ENCODE measurements at regions not wholly inside any gene's neighbourhood (a gene's known extent, or its start where the extent isn't known, plus 50 kb on each side); places are given as distances from the start of the nearest gene placed in this dataset.
"Not testable (repeated sequence)": the region's sequence is repeated elsewhere in the genome, so short reads cannot be mapped to it uniquely, and the experiment has no call there.

DNA sequence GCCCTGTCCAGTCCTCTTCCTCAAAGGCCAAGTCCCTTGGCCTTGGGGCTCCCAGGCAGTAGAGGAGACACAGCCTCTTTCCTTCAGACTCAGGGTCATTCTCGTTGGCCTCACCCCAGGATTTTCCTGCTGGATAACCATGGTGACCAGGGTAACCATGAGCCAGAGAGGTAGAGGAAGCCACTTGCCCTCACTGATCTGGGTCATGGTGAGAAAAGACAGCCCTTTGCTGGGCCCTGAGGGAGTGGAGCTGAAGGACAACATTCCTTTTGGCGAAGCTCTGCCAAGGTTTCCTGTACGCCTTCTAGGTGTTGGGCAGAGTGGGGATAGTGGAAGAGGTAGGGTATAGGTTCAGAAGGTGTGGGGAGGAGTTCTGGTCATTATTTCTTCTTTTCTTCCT is 53.1 kb upstream of the WNT4 start:
- DNase-seq (ENCODE audit: low read depth): no peak

DNA sequence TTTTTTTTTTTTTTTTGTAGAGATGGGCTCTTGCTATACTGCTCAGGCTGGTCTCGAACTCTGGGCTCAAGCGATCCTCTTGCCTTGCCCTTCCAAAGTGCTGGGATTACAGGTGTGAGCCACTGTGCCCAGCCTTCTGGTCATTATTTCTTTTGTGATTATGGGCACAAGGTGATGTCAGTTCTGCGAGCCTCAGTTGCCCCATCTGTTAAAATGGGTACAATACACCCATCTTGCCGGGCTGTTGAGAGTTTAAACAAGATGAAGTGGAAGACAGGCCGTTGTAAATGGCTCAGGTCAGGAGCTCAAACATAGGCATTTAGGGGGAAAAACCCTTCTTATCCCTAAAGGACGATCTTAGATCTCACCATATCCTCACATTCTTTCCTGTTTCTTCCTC is 53.7 kb upstream of the WNT4 start:
- DNase-seq (ENCODE audit: low read depth): no peak

DNA sequence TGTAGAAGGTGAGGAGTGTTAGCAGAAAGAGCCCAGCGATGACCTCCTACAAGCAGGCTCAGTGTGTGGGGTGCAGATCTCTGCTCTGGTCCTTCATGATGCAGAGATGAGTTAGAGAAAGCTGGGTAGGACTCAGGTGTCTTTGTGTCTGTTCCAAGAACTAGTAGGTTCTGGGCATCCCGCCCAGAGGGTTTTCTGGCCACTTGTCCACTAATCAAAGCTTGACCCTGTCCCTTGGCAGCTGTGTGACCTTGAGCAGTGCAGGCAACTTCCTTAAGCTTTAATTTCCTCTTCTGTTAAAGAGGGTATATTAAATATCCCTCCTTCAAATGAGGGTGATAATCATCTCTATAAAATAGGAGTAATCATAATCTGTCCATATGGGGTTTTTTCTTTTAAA is 54.7 kb upstream of the WNT4 start:
- no peak for DNase-seq (ENCODE audit: low read depth)

DNA sequence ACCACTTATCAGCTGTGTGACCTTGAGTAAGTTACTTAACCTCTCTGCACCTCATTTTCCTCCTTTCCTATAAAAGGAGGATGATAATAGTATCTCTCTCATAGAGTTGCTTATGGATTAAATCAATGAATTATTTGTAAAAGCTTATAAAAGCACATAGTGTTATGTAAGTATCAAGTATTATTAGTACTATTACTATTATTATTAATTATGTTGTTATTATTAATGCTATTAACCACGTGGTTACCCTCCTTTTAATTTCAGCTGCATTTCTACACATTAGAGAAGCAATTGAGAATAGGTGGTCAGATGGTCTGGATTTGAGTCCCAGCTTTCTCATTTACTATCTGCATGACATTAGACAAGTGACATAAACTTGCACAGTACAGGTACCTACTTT is 58.1 kb upstream of the WNT4 start:
- DNase-seq (ENCODE audit: low read depth): no peak

DNA sequence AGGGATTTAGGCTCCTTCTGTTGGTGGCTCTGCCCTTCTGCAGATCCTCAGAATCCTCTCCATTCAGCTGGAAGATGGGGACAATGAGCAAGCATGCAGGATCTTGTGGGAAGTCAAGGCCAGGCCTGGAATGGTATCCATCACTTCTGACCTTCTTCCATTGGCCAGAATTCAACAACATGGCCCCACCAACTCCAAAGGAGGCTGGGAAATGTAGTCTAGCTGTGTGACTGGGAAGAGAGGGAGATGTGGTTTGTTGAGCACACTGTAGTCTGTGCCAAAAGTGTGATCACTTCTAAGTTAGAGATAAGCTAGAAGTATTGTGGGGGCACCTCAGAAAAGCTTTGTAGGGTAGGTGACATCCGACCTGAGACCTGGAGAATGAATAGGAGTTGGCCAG is 60.4 kb upstream of the WNT4 start:
- no peak for DNase-seq (ENCODE audit: low read depth)

DNA sequence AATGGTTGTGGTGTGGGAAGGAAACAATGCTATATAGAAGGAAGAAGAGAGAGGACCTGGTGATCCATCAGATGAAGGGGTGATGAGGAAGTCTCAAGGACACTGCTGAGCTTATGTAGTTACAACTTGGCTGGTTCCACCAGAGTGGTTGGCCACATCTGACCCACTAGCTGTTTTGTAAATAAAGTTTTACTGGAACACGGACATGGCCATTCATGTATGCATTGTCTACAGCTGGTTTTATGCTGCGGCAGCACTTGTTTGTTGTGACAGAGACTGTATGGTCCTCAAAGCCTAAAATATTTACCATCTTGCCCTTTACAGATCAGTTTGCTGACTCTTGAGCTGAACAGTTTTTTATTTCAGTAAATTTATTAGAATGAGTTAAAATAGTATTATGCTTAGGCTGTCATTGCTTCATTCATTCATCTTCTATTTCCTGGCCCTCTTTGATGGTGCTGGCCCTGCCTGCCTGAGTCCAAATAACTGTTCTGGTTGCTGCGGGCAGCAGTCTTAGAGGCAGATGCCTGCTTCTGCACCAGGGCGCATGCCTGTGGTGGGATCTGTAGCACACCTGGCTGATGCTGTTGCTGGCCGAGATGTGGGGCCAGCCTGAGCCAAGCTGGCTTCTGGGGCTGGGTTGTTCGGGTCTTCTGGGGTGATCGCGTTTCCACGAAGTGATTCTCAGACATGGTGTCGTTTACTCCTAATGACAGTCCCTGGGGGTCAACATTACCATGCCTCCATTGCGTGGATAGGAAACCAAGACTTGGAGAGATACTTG is 61.4 kb upstream of the WNT4 start:
- DNase-seq (ENCODE audit: low read depth): no peak

DNA sequence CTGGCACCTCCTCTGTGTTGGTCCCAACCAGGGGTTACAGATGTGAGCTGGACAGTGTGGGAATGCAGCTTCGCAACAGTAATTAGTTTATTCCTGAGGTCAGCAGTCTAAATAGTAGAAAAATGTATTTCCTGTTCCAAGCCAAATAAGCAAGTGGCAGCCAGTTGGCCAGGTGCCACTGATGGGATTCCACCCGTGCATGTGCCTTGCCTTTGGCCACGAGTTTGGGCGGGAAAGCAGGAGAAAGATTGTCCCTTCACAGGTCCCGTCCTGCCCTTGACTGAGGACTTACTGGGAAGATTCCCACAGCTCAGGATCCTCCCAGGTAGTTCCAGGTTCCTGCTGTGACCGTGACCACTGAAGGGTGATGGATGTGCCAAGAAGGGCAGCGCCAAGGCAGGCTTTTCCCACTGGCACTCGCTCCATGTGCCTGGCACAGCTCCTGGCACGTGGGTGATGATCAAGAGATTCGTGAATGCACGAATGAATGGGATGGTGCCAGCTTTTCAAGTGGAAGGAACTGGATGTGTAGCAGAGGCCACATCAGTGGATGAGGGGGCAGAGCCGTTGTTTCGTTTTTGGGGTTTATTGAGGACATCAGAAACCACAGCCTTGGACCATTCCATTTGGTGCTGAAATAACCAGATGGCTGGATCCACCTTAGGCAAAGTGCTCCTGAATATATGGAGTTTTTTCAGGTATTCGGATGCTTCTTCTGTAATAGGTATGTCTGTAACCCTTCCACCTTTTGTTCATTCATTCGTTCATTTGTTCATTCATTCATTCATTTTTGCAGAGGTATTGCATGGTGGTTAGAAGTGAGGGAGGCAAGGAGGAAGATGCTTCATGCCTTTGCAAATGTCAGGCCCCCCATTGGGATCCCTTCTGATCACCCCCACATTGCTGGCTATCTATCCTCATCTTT is 62.4 kb upstream of the WNT4 start:
- DNase-seq (ENCODE audit: low read depth): no peak

DNA sequence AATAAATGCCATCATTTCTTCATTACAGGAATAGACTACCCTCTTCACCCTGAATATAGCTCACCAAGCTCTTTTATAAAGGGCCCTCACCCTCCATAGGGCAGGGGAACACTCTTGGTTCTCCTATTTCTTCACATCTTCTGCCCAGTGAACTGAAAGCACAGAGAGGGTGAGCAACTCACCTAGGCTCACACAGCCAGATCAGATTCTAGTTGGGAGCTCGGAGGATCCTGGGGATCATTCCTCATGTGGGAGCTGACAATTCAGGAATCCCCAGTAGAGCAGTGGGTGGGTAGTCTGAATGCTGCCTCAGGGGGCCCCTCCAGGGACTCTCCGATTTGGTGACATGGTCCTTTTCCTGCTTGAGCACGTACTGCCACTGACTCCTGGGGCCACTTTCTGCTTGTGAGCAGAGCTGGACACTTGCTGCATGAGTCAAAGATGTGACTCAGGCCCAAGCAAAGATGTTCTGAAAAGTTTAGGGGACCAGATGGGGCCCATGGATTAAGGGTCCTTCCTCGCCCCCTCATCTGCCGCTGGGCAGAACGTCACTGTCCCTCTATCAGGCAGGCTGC is 63.7 kb upstream of the WNT4 start:
- no peak for DNase-seq (ENCODE audit: low read depth)

DNA sequence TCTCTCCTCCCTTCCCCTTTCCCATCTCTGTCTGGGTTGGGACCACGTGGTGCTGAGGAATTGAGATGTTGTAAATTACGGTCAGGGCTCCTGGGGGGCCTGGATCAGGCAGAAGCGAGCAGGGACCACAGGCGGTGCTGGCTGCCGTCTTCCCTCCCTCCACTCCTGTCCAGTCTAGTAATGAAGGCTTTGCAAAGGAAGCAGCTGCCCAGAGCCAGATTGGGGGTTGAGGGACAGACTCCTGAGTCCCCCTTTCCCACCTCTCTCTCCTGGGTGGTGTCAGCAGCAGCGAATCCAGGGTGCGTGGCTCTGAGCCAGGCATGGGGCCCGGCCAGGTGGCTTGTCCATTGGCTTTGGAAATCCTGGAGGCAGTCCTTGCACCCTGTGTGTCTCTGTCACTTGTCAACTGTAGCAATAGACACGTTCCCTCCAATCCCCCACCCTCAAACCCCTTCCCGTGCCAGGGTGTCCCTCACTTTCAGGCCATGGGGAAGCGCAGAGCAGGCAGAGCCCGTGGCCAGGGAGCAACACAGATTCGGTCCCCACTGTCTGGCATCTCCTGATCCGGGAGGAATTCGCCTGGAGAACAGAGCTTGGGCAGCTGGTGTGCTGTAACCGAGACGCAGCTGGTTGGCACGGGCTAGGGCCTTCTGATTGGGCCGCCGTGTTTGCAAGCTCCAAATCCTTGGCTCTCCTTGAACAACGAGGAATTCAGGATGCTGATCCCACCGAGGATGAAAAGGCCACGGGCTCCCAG is 64.8 kb upstream of the WNT4 start:
- DNase-seq (ENCODE audit: low read depth): no peak

DNA sequence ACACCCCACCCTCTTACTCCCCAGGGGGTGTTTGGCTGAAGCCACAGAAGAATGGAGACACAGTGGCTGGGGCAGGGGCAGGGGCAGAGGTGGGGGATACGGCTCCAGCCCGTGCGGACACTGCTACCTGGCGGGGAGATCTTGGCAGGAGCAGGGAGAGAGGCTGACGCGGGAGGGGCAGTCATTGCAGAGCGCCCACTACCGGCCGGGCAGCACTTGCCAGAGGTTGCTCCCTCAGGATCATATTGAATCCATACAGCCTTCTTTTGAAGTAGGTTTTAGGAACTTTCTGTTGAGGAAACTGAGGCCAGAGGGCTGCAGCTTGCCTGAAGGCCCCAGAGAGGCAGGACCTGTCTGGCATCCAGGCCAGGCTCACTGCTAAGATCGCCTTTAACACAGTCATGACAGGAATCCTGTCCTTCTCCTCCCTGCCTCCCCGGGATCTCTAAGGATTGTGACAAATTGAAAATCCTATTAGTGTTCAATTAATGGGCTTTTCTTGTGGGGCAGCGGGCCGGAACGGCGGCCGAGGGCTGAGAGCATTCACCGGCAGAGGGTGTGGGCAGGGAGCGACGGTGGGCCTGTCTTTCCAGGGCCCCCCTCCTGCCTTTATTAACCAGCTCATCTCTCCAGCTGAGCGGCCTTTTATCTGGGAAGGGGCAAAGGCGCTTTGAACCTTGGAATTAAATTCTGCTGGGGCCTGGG is 65.5 kb upstream of the WNT4 start:
- DNase-seq (ENCODE audit: low read depth): no peak

DNA sequence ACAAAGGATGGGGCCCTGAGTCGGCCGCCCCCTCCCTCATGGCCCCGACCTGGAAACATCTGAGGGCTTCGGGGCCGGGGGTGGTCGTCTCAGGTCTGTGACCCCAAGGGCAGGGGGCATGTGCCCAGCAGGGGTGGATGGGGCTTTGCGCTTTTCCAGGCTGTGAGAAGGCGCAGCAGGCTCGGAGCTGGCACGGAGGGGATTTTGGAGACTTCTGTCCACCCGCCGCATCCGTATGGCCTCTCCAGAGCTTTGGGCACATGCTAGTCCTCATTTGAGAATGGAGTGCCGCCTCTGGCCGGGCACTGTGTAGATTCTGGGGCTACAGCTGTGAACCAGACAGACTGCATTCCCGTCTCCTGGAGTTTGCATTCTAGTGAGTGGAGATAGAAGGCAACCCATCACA is 66.1 kb upstream of the WNT4 start:
- no peak for DNase-seq (ENCODE audit: low read depth)

DNA sequence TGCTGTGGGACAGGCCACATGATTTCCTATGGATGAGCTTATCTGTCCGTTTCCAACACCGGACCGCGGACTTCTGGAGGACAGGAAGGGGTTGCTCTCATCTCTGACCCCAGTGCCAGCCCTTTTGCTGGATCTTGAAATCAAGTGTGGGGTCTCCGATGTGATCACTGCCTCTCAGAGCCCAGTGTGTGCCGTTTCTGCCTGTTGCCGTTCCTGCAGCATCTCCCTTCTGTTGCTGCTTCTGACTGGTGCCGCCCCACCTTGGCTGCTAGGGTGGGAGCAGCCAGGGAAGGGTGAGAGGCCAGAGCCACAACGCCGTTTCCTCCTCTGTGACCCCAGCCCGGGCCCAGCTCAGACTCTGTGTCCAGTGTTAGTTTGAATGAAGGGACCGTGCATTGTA is 67.3 kb upstream of the WNT4 start:
- DNase-seq (ENCODE audit: low read depth): no peak

DNA sequence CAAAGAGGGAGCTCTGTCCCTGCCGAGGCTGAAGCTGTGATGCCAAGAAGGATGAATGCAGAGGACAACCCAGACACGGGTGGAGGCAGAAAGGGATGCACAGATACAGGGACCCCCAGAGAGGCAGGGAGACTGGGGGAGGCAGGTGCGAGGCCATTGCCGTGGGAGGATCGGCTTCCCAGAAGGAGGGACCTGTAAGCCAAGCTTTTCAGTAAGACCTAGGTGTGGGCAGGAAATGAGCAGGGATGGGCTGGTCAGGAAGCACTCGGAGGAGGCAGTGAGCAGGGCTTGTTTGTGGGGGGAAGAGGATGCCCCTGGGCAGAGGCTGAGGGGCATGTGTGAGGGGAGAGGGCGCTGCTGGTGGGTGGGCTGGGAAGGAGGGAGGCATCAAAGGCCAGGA is 67.7 kb upstream of the WNT4 start:
- no peak for DNase-seq (ENCODE audit: low read depth)

DNA sequence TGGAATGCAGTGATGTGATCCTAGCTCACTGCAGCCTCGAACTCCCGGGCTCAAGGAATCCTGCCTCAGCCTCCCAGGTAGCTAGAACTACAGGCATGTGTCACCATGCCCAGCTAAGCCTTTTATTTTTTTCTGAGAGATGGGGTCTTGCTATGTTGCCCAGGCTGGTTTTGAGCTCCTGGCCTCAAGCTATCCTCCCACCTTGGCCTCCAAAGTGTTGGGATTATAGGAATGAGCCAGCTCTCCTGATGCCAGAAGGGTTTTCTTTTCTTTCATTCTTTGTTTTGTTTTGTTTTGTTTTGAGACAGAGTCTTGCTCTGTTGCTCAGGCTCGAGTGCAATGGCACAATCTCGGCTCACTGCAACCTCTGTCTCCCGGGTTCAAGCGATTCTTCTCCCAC is 68.6 kb upstream of the WNT4 start:
- DNase-seq (ENCODE audit: low read depth): not testable (repeated sequence)

DNA sequence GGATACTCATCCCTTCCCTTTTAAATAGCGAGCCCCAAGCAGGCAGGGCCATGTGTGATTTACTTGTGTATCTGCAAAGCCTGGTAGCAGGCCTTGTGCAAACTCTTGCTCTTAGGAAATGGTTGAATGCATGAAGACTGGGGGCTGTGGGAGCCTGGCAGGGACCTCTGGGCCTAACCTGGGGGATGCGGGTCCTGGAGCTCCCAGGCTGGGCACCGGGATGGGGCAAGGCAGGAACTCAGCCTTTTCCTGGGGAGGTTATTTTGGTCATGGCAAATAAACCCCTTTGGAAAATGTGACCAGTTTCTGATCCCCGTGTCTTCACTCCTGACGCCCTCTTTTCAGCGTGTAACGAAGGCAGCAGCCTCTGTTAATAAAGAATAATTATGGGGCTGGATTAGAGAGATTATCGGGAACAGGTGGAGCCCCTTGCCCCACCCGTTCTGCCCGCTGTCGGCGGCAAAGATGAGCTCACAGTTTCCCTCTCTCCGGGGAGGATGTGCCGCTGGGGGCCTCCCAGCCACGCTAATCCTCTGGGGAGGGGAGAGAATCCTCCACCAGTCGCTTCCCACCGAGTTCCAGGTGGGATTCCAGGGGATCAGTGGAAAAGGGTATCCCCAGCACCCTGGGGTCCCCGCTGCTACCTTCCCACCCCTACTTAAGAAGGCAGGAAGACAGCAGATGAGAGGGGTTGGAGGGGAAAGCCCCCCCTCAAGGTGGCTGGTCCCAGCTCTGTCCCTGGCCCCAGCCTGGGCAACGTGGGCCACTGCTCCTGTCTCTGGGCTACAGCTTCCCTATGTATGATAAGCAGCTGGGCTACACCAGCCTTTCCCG is 69.7 kb upstream of the WNT4 start:
- no peak for DNase-seq (ENCODE audit: low read depth)

DNA sequence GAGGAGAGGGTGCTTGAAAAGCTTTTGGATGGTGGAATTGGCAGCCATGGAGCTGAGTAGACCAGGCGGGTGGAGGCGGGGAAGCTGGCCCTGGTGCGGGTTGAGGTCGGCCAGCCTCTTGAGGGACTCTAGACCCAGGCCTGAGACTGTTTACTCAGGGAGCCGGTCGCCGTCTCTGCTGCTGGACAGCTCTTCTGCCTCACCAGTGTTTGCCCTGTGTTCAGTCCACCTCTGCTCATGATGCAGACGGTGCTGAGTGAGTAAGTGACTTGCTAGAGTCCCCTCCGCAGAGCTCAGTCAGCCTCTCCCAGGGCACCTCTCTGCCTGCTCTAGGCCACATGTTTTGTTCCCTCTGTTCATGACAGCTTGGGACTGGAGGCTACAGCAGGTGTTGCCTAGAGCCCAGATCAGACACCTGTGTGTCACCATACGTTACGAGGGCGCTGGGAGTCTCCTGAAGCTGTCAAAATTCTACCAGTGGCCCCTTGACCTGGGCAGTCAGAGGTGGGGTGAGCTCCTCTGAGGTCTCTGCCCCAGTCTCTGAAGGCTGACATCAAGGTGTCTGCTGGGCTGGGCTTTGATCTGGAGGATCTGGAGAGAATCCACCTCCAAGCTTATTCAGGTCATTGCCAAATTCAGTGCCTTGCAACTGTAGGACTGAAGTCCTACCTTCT is 73.5 kb upstream of the WNT4 start:
- no peak for DNase-seq (ENCODE audit: low read depth)

DNA sequence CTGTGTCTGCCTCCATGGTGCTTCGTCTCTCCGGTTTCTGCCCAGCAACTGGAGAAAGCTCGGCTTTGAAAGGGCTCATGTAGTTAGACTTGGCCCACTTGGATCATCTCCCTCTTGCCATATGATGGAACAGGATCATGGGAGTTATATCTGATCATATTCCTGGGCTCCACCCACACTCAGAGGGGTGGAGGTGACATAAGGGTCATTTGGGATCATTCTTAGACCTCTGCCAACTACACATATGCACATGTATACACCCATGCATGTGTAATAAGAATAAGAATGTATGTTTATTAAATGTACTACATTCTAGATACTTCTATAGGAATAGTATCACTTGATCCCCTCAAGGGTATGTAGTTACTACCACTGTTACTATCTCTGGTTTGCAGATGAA is 74.1 kb upstream of the WNT4 start:
- DNase-seq (ENCODE audit: low read depth): no peak

DNA sequence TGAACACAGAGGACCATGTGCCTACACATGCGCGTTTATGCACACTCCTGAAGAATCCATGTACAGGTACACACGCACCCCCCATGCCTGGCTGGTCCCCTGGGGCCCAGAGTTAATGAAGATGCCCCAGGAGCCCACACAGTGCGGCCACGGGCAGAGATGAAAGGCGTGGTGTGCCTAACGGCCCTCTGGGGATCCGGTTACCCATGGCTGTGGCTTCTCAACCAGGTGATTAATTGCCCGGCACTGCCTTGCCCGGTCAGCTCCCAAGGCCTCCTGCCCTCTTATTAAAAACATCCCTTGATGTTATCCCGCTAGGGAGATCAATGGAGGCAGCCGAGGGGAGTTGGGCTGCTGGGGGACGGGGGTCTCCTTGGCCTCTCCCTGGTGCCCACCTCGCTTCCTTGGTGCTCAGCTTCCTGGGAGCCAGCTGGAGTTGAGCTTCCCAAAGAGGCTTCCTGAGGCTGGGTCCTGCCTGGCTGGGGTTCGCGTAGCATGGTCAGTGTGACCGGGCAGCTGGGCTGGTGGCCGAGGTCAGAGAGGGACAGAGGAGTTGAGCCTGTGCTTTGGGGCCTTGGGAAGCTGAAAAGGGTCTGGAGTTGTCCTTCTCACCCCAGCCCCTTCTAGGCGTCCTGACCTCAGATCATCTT is 75.0 kb upstream of the WNT4 start:
- no peak for DNase-seq (ENCODE audit: low read depth)
